Middle frontal gyrus (tissue), 1 donor: ENCODE measurements at regions not wholly inside any gene's neighbourhood (a gene's known extent, or its start where the extent isn't known, plus 50 kb on each side); places are given as distances from the start of the nearest gene placed in this dataset.
"Not testable (repeated sequence)": the region's sequence is repeated elsewhere in the genome, so short reads cannot be mapped to it uniquely, and the experiment has no call there.

Source experiments
- DNase-seq: peaks from one replicate; pipeline ENCODE4 v3.0.0-alpha.2; 2015; ENCODE audit warnings: low spot score; ENCODE audit errors: extremely low spot score

DNA sequence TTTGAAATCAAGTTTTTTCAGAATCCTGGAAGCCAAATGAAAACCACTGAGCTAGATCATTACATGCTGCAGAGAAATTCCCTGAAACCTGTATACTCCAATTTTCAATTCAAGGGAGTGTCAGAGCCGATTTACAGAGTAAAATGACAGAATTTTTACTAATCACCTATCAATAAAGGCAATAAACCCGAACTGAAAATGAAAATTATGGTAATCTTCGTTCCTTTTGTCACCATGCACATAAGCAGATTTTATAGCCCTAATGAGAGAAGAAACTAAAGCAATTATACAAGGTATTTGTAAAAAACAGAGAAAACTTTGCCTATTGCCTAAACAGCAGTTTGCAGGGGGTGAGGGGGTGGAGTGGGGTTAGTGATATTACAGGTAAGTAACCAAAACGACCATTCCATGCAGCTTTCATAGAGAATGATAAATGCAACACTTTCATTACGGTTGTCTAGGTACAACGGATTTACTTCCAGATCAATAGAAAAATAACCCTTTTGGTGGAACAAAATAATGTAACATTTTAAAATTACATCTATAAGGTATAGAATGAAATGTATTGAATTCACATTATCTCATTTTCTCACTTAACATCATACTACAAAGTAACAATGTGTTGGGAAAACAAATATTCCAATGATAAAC lies 115.2 kb upstream of the BEND6 start:
- DNase-seq = no peak

DNA sequence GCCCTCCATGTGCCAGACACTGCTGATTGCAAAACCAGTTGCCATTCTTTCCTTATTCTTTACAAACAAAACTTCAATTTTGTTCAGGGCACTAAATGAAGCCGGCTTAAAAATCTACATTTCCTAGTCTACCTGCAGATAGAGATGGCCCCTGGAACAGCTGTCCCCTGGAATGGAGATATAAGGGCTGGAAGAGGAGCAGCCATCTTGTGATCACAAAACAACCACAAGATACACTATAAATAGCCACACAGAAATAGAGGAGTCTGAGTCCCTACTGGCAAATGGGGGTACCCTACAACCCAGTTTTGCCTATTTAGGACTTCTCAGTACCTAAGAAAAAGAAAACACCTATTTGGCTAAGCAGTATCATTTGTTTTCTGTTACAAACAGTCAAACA lies 115.9 kb upstream of the BEND6 start:
- no peak for DNase-seq

DNA sequence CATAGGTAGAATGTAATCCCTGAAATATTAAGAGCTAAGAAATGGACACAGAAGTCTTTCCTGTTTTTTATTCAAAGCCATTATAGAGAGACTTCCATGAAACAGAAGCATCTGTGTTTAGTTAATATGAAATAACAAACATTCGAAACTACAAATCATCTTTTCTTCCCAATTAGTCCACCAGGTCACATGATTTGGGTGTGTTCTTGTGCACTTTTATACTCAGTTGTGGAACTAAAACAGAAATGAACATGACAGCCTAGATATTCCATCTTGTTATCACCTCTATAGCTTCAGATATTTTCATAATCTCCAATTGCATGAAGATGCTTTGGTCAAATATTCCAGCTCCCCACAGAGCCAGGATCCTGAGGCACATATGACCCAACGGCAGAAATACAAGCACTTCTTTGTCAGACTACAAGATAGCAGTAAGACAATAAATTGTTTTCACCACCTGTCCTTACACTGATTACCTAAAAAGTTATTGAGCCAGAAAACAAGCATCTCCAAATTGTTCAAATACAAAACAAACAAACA lies 116.8 kb upstream of the BEND6 start:
- DNase-seq = no peak

DNA sequence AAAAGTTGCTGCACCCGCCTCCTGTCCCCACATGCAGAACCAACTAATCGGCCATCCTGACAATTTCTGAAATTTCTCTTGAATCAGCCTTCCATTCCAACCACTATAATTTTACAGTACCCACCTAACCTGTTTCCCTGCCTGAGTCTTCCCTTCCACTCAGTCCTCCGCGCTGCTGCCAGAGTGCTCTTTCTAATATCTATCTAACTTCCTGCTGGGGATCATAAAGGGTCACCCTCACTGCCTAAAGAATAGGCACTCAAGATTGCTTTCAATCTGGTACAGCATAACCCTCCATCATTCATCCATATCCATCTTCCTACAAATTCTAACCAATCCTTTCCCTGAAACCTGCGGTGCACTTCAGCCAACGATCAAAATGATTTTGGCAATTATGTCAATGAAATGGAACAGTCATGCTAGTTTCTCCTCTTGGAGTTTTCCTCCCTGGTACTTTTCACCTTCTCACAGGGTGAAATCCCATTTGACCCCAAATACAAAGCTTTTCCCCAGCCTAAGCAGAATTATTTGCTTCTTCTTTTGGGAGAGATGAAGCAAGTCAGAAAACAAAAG lies 117.5 kb upstream of the BEND6 start:
- no peak for DNase-seq

DNA sequence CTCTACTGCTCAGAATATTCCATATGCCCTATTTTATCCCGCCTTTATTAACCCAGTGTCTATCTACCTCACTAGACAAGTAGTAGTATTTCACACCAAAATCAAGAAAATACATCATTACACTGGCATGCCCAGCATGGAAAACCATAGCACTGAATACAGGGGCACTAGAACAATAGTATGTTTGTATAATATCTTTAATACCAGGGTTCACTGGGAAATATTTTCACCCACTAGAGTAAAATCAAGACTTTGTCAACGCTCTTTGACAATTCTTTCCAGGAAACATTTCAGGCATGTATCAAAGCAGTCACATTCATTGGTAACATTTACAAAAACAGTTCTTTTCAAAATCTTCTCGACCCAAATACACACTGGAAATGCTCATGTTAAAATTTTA lies 119.3 kb upstream of the BEND6 start:
- no peak for DNase-seq

DNA sequence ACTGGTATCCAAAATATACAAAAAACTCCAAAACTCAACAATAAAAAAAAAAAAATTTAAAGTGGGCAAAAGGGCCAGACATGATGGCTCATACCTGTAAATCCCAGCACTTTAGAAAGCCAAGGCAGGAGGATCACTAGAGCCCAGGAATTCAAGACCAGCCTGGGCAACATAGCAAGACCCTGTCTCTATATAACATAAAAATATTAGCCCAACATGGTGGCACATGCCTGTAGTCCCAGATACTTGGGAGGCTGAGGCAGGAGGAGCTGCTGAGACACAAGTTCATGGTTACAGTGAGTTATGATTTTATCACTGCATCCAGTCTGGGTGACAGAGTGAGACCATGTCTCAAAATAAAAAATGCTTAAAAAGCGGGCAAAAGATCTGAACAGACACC lies 121.0 kb upstream of the BEND6 start:
- DNase-seq = no peak

DNA sequence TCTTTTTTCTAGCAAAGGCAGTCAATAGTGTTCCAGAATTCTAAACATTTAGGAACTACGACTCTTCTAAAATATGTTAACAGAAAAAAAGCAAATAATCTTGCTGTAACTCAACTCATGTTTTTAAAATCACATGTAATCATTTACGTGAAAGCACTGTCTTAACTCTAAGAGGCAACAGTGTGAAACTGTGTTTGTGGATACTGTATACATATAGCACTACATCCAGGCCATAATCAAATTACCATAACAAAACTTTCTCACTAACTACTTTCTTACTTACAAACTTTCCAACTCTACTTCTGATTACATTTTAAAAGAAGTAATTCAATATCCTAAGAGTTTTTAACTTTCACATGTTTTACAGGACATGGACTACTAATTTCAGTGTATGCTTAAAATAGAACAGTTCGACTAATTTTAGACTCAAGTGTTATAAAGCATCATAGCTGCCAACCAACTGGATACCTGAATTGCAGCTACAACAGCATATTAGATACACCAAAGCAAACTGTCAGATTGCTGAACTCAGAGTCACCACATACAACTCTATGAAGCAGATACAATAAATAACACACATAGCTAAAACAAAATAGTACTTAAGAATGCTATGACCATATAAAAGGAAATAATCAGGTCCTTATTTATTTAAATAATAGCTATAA lies 121.6 kb upstream of the BEND6 start:
- no peak for DNase-seq

DNA sequence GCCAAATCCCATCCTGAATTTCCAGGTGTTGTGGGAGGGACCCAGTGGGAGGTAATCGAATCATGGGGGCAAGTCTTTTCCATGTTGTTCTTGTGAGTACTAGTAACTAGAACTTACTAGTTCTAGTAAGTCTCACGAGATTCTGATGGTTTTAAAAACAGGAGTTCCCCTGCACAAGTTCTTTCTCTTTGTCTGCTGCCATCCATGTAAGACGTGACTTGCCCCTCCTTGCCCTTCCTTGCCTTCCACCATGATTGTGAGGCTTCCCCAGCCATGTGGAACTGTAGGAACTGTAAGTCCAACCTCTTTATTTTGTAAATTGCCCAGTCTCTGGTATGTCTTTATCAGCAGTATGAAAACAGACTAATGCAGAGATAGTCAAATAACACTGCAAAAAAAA lies 122.7 kb upstream of the BEND6 start:
- no peak for DNase-seq

DNA sequence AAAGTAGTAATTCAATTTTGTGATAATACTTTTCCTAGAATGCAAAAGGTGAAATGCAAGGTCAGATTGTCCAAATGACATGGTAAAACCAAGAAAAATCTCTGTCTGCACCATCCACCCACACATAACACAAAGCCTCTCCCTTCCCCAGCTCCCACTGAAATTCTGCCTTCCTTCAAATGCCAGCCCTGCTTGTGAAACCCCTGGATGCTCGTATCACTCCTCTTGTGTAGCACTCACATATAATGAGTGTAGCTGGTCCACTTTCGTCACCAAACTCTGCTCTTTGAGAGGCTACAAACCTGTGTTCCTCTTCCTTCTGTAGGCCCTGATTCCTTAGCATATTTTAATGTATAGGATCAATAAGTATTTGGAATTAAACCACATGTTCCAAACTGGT lies 123.6 kb upstream of the BEND6 start:
- DNase-seq = no peak

DNA sequence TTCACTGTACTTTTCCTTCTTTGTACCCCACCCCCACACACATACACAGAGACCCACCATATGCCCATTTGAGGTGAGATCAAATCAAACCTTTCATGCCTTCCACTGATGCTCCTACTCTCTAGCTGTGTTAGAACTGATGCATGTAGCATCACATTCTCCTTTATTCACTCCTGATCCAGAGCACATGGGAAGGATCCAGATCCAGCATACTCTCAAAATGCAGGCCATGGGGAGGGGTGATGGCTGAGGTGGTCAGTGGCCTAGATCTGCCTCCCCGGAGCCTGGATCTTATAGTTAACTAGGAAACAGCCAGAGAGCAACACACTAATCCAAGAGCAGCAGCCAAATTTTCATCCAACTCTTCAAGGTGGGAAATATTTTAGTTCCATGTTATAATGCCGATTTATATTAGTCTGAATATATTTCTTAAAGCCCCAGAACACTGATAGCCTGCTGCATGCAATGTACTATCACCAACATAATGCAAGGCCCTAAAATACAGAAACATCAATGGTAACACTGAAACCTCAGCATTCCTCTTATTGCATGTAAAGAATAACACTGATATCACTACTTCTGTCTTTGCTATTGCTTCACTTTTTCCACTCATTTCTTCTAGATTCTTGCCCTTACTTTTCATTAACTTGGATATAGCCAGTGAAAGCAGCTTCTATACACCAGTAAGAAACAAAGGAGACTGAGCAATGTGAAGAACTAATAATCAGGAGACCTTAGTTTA lies 126.8 kb upstream of the BEND6 start:
- no peak for DNase-seq

DNA sequence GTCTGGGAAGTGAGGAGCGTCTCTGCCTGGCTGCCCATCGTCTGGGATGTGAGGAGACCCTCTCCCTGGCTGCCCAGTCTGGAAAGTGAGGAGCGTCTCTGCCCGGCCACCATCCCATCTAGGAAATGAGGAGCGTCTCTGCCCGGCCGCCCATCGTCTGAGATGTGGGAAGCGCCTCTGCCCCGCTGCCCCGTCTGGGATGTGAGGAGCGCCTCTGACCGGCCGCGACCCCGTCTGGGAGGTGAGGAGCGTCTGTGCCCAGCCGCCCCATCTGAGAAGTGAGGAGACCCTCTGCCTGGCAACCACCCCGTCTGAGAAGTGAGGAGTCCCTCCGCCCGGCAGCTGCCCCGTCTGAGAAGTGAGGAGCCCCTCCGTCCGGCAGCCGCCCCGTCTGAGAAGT lies 130.5 kb upstream of the BEND6 start:
- DNase-seq = not testable (repeated sequence)

DNA sequence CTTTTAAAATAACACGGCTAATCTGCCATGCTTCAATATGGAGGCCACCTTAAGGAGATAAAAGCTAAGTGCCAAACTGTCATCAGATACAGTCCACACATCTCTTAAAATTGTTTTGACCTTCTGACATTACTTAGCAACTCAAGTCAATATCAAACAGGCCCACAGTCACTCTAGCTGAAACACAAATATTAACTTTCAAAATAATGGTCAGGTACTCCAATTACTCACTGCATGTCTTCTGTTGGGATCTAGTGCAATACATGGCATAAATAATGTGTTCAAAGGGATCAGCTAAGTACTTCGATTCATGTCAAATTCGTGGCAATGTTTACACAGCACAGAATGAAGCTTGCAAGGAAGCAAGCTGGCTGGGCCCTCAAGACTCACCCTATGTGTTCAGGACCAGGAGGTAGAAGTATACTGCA lies 133.9 kb upstream of the BEND6 start:
- DNase-seq = no peak

DNA sequence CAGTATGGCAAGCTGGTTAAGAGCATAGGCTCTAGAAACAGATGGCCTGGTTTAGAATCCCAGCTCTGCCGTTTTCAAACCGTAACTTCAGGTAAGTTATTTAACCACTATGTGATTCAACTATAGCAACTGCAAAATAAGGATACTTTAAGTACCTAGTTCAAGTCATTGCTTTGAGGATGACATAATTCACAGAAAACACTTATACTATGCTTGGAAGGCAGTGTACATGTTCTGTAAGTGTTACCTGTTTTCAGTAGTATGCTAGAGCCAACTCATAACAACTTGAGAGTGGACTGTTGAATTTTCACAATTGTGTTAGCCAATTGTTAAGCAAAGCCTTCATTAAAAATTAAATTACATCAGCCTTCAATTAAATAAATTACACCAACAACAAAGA lies 134.8 kb upstream of the BEND6 start:
- no peak for DNase-seq

DNA sequence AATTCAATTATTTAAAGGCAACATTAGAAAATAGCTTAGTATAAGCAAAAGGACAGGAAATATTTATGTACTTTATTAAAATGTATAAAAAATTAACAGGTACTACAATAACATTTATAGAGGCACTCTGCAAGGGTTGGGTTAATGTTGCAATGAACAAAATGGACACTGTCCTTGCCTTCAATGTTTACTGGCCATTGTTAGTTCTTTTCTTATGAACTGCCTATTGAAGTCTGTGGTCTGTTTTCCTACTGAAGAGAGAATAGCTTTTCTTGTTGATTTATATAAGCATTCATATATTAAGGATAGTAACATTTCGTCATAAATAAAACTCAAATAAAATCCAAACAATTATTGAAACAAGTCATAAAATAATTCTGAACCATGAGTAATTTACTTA lies 135.3 kb upstream of the BEND6 start:
- no peak for DNase-seq

DNA sequence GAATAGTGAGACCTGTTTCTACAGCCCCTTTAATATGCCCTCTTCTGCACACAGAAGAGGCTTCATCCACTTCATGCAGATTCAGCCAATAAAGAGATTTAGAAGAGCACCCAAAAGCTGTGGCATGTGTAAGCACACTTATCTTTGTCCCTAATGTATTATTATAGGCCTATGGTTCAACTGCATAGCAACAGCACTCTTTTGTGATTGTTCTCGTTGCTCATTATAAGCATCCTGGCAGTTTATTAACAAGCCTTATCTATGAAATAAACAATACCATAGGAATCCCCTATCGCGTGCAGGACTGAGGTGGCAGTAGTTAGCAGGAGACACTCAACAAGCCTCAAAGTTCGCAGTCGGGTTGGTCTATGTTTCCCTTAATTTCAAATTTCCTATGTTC lies 138.5 kb upstream of the BEND6 start:
- no peak for DNase-seq

DNA sequence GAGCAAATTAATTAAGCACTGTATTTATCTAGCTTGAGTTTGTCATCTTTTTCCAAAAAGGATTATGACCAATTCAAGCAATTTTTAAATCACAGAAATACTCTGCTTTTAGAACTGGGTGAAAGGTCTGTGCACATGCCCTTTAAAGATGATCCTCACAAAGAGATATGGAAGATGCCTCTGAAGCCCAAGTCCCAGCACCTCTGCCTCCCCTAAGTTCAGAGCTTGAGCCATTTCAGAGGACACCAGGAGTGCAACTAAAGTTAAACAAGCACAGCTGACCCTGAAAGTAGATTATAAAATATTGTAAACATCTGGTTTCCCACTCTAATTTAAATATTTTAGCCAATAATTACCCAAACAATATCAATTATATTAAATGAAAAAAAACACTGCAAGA lies 139.5 kb upstream of the BEND6 start:
- DNase-seq = no peak

DNA sequence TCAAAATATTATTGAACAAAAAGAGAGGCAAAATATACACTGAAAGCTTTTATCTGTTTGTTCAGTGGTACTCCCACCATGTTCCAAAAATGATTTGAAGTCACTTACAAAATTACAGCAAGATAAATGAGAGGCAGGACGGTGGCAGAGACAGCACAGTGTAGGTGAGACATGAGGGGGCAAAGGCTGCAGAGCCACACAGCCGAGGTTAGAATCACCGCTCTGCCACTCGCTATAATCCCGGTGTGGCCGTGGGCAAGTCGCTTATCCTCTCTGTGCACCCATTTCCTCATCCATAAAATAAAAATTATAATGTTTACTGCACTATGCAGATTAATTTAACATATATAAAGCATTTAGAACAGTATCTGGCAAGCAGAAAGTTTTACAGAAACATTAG lies 140.1 kb upstream of the BEND6 start:
- DNase-seq = no peak

DNA sequence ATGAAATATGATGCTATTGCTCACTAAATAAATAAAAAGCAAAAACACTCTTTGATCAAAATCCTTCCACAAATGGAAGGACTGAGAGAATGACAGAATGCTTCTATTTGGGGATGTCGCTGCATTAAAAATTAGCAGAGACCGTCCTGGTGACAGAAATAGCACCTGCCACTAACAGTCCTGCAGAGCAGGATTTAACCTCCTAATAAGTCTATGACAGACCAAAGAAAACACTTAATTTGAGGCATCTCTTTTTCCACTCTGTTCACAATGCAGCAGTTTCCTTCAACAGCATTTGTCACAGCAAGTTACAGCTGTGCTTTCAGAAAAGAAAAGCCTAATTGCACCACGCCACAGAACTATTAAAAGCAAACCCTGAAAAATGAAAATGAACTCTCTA lies 140.6 kb upstream of the BEND6 start:
- no peak for DNase-seq

DNA sequence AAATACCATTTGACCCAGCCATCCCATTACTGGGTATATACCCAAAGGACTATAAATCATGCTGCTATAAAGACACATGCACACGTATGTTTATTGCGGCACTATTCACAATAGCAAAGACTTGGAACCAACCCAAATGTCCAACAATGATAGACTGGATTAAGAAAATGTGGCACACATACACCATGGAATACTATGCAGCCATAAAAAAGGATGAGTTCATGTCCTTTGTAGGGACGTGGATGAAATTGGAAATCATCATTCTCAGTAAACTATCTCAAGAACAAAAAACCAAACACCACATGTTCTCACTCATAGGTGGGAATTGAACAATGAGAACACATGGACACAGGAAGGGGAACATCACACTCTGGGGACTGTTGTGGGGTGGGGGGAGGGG lies 142.1 kb upstream of the BEND6 start:
- not testable (repeated sequence) for DNase-seq

DNA sequence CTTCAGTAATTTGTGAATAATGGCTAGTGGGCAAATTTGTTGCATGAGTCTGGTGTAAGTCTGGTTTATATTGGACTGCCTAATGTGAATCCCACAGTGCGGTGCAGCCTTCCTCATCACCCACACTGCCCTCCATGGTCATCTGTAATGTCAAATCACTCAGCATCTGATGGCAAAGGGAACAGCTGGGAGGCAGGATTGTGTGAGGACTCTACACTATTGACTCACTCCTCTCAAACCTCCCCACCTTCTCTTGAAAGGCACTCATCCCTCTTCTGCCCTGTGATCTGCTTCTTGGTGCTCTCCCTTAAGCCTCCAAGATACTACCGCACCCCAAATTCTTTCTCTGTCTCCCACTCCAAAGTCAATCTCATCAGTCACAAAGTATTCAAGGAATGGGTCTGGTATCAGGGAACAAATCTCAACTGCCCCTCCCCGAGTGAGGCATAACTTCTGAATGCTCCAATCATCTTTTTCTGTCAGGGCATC lies 146.0 kb upstream of the BEND6 start:
- no peak for DNase-seq

DNA sequence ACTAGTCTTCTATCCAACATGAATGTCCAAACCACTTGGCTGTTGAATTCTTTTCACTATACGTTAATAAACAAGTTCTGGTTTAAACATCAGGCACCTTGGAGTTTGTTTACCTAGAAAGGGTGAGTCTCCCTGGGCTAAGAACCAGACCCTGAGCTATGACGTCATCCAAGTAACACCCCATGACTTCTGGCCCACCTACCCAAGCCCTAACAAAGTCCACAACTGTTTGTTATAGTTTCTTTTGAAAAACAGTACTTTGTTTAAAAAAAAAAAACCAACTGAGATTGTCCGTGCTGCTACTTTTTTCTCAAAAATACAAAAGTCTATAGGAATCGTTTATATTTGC lies 146.9 kb upstream of the BEND6 start:
- no peak for DNase-seq

DNA sequence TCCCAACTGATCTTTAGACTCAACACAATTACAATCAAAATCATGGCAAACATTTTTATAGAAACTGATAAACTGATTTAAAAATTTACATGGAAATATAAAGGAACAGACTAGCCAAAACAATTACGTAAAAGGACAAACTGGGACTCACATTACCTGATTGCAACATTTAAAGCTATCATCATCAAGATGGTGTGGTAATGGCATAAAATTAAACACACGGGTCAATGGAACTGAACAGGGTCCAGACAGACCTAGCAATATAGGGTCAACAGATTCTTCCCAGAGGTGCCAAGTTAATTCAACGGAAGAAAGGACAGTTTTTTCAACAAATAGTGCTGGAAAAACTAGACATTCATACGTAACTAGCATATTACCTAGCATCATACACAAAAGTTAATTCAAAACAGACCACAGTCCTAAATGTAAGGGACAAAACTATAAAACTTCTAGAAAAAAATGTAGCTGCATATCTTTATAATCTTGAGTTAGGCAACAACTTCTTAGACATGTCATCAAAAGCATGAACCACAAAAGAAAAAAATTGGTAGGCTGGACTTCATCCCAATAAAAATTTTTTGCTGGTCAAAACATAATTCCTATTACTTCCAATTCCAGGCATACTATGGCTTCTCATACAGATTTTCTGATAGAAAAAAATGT lies 147.4 kb upstream of the BEND6 start:
- no peak for DNase-seq
